SHP77 (cell line): ENCODE measurements at regions not wholly inside any gene's neighbourhood (a gene's known extent, or its start where the extent isn't known, plus 50 kb on each side); places are given as distances from the start of the nearest gene placed in this dataset.
A peak's percentile ranks its signal among the peaks of the same experiment; 100 is the strongest.

Experiments used
- DNase-seq, 2 experiments: peaks; one replicate each; lab custom pipeline; 2025; lab: John Stamatoyannopoulos, UW

DNA sequence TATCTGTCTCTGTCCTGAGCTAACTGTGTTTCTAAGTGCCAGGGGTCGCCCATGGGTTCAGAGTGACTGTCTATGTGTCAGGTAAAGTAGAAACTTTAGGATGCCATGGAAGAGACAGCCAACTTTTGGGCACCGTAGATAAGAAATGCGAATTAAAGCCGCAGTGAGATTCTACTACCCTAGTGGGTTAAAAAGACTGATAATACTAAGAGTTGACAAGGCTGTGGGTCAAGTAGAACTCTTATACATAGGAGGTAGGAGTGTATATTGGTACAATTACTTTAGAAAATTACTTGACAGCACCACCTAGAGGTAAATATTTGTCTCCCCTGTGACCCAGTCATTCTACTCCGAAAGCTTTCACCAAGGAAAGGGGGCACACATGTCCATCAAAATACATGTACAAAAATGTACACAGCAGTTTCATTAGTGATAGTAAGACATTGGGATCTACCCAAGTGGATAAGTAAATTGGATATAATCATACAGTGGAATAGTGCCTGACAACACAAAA is 371.3 kb downstream of the SLC4A3 start:
- no peak for DNase-seq

DNA sequence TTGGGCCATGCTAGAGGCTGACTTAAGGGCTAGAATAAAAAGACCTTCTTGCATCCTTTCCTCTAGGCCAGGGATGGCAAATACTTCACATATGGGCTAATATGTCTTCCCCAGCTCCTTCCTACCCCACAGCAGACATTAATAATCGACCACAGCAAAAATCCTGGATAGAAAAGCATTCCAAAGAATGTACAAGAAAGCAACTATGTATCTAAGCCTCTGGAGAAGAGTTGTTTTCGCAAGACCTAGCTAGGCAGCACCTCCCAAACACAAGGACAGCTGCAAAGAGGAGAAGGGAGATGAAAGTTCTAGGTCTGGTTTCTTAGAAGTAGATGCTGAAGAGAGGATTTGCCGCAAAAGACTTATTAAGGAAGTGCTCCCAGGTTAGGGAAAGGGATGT is 372.6 kb downstream of the SLC4A3 start:
- no peak for DNase-seq

DNA sequence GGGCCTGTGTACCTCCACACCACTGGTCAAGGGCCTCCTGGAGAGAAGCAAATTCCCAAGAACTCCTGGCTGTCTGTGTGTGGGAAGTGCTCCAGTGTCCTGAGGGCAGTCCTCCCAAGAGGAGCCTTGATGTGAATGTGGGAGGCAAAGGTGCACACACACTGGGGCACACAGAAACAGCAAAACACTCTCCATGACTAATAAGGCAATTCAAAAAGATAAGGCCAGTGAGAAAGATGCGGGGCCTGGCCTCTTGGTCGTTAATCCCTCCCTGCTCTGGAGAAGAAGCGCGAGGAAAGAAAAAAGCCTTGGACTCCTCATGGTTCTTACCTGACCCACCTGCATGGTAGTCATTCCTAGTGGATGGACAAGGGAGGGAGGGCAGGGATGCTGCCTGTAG is 373.2 kb downstream of the SLC4A3 start:
- no peak for DNase-seq

DNA sequence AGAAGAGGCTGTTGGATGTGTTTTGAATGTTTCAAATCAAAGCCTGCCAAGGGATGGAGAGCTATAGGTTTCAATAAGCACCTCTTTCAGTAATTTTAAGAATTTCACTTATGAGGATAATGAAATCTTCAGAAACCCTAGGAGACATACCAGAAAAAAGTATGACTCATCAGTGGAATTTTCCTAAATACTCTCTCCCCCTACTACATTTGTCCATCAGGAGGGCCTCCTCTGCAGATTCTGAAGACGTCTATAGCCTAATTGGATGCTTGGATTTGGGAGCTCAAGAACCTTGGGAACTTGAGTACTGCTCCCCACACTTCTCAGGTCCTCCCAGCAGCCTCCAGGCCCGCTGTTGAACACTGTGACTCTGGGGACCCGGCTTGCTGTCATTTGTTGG is 374.3 kb downstream of the SLC4A3 start:
- DNase-seq, result no peak

DNA sequence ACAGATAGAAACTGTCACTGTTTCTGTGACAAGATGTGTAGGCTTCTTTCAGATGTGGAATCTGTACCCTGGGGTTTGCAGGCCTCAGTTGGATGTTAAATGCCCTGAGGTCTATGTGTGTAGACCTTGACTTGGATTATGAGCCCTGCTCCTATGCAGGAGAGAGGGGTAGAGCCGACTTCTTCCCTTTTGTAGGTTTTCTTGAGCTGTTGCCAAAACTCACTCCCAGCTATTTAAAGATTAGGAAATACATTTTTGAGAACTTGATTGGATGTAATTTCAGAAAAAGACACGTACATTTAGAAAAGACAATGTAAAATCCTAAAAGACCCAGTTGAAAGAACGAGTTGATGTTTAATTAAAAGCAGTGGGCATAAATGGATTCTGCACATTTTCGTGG is 374.8 kb downstream of the SLC4A3 start:
- no peak for DNase-seq

DNA sequence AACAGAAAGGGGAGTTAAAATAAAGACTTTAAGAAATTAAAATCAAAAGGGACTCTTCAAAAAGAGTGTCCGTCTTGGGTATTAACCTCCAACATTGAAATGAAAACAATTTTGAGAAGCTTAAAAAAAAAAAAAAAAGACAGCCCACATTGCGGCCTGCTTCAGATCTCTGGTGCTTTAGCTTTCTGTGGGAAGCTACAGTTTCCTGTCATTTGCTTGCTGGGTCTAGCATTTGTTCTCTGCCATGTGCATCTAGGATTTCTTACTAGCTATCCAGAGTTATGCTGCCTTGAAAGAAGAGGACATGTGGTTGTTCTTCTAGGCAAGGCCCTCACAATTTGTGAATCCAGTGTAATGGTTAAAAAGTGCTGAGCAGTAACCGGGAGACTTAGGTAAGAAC is 375.3 kb downstream of the SLC4A3 start:
- DNase-seq, result no peak

DNA sequence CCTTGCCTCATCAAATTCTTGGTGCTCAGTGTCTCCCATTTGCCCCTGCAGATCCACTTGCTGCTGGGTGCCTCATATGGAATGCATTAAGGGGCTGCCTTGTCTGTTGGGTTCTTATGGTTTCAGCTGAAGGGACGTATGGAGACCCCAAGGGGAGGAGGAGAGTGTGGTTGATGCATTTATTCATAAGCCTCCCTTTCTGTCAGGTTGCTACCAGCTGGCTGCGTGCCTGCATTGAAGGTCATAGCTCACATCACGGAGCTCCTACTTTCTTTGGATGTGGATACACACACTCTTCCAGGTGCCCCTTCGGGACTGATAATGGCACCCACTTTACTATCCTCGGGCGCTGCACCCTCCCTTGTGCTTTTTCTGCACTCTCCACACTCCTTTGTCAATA is 377.9 kb downstream of the SLC4A3 start:
- no peak for DNase-seq

DNA sequence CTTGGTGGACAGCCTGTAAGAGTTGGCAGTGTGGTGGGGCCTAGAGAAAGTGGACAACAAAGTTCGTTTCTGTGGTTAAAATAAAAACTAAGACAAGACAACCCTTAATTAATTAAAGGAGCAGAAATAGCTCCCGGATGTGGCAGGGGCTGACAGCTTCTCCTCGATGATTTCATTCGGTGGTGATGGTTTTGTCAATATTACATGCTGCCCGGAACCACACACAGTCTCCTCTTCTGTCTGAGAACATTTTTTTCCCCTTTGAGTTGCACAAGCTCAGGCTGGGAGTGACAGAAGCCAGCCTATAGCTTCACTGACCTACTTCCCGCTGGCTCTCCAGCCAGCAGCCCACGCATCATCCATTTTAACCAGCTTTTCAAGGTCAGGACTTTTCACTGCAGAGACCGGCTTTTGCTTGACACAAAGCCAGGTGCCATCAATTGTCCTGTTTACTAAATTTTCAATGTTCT is 378.8 kb downstream of the SLC4A3 start:
- DNase-seq, result peak in 1 of 2 experiments; percentile 38

DNA sequence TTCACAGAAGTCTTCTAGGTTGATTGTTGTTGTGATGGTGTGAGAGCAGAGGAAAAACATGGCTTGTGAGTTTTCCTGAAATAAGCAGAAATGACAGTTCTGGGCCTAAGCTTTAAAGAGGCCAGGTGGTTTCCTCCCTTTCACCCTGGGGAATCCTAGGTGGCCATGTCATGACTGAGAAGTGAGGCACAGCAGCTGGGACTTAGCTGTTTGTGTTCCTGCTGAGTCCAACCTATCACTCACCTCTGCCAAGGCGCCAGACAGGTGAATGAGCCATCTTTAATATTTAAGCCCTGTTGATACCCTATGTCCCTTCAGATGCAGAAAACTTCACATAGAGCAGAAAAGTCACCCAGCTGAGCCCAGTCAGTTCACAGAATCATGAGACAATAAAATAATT is 384.4 kb downstream of the SLC4A3 start:
- DNase-seq, result no peak

DNA sequence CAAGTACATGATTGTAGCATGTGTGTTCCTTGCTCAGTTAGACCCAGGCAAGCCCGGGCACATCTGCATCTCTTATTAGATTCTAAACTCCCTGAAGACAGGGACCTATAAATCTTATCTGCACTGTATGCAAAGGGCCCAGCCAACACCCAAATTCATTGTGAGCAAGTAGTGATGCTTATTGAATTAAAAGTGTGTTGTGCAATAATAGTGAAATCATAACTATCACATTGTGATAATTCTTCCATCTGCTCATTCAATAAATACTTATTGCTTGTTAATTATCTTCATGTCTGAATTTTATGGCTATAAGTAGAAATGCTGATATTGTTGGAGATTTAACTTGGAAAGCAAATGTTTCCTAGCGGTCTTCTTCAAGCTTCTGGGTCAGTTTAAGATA is 387.5 kb downstream of the SLC4A3 start:
- DNase-seq, result no peak

DNA sequence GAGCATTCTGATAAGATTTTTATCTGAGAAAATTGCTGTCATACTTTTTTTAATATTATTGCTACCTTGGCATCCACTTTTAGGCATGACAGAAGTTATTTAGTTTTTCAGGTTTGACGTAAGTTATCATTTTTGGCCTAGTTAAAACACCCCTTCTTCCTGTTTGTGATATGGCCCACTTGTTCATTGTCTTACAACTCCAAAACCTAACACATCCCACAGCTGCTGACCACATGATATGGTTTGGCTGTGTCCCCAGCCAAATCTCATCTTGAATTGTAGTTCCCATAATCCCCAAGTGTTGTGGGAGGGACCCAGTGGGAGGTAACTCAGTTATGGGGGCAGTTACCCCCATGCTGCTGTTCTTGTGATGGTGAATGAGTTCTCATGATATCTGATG is 388.1 kb downstream of the SLC4A3 start:
- DNase-seq, result no peak

DNA sequence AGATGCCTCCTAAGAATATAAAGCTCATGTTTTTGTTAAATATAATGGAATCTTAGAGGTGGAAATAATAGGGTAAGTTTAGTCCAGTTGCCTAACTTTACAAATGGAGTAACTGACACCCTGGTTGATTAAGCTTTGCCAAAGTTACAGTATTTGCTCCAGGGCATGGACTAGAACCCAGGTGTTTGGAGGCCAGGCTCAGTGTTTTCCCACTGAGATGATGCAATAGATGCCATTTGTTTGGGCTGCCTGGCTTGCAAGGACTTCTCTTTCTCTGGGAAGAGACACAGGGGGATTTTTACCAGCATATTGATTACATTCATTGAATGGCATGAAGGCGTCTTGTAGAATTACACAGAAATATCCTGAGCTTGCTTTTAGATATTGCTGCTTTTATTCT is 397.8 kb downstream of the SLC4A3 start:
- DNase-seq, result no peak

DNA sequence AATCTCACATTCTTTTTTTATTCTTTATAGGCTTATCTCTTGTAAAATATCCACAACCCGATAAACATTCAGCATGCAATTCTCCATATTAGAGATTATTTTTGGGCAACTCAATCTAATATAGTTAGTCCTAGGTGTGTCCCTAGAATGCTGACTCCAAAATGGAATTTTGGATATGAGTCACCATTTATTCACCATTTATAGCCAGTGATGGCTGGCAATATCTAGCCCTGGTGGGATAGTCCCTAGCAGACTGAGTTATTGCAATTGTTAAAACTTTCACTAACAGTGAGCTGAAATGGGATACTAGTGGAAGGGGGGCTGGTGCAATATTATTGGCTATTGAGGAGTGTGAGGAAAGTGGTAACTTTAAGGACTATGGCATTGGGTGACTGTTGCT is 401.6 kb downstream of the SLC4A3 start:
- DNase-seq, result no peak

DNA sequence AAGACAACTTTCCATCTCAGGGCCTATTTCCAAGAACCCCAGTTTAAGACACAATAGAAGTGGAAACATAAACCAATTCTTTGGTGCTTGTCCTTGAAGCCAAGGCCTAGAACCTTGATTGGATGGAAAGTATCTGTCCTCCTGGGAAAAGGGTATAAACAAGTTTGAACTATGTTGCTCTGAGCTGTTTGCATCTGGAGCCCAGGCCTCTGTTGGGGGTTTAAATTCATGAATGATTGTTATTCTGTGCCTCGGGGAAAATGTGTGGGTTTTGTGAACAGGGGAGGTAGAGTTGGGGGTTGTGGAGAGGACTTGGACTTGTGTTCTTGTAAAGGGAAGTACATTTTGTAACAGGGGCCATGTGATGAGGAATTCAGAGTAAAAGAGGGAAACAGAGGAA is 406.1 kb downstream of the SLC4A3 start:
- DNase-seq, result no peak

DNA sequence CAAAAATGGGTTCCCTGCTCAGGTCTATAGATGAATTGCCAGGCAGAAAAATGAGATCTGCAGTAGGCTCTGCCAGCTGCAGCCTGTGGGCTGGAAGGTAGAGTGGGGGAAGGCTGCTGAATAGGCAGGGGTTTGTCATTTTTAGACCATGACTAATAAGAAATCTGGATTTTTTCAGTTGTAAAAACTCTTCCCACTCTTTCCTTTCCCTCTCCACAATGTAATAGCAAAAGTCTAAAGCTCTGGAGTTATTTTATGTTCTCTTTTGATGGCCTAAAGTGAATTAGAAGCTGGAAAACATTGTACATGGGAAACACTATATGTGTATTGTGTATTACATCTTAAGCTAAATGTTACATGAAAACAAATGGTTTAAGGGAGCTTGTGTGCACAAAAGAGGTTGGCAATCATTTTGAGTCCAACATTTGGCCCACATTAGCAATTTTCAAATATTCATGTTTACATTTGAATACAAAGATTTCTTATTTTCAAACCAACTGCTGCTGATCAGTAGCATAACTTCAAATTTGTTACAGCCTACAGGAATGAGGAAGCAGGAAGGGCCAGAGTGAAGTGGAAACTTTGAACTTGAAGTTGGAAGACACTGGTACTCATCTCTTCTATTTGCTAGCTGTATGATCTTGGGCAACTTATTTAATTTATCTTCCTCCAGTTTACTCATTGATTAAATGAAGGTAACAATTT is 407.1 kb downstream of the SLC4A3 start:
- DNase-seq, result no peak

DNA sequence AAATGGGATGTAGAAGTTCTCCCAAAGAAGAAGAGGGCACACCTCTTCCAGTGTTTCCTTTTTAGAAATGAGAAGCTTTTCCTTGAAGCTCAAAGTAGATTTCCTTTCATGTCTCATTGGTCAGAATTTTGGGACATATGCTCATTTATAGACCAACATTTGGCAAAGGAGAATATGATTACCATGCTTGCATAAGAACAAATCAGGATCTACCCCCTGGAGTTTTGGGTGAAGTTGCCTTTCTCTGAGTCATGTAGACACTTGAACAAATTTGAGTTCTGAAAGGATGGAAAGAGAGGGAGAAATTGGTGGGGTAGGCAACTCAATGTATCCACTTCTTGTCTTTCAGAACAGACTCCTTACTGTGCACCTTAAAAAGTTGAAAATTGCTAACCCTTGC is 409.0 kb downstream of the SLC4A3 start:
- no peak for DNase-seq

DNA sequence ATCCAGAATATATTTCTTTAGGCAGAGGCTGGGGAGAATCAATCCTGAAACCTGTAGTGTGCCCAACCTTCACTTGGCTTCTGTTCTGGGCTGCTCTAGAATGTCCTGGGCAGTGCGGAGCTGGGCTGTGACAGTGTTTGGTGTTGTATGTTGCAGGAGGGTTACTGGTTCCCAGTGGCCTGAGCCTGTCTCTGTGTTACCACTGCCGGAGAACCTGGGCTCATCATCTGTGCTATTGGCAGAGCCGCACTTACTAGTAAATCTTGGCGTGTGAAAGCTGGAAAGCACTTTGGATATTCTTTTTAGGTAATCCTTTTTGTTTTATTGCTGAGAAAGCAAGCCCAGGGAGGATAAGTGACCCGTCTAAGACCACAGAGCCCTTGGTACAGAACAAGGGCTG is 412.9 kb downstream of the SLC4A3 start:
- DNase-seq, result no peak

DNA sequence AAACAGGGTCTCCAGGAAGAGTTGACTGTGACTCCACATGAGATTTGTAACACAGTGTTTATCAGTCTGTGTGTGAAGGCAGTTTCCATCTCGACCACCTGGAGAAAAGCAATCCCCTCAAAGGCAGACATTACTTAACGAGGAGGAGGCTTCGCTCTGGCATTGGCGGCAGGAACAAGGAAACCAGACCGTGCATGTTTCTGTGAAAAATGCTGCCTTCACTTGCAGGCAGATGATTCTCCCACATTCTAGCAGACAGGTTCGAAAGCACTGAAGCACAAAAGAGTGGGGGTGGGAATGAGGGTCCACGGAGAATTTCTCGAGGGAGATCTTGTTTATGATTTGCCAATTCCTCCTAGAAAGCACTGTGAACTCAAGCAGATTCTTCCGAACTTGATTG is 414.0 kb downstream of the SLC4A3 start:
- no peak for DNase-seq

DNA sequence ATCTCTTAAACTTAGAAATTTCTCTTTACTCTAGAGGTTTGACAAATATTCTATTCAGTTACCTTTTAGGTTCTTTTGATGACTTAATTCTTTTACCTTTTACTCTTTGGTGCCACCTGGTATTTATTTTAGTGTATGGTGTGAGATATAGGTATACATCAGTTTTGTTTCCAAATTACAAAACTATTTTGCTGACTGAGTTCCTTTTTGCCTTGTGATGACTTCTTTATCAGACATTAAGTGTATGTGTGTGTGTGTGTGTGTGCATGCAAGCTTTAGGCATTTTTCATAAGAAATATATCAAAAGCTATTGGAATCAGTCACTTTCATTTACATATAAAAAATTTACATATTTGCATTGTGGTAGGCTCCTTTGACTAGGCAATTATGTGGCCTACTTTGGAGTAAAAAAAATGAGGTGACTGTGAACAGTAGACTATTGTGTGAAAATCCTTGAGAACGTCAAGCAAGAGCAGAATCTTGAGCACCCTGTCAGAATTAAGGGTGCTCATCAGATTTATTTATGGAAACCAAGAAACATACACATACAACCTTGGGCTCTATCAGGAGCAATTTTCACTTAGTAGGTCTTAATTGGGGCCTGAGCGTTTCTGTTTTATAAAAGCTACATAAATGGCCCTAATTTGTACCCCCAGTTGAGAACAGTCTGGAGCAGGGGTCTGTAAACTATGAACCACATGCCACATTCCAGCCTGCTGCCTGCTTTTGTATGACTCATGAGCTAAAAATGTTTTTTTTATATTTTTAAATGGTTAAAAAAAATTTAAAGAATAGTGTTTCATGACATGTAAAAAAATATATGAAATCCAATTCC is 415.9 kb downstream of the SLC4A3 start:
- no peak for DNase-seq

DNA sequence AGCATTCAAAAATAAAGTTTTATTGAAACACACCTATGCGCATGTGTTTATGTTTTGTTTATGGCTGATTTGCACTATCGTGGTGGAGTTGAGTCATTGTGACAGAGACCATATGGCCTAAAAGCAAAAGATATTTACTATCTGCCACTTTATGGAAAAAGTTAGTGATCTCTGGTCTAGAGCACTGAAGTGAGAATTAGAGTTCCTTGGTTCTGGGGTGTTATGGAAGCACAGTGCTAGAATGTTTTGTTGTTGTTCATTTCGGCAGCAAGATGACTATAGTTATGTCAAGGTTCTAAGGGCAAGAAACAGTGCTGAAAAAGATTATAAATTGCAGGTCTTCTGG is 416.5 kb downstream of the SLC4A3 start:
- DNase-seq, result no peak

DNA sequence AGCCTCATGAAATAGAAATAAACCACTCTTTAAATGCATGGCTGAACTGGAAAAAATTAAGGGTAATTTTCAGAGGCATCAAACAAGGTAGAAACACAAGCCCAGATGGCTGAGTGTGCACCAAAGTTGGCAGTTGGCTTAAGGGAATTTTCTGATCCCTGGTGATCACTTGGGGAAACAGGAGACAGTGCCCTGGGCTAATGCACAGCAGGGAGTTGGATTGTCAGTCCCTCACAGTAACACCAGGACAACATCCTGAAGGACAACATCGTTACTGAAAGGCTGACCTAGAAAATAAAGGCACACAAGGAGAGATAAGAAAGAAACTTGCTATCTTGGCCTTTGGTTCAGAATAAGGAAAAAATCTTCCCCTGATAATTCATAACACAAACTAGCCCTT is 417.0 kb downstream of the SLC4A3 start:
- DNase-seq, result no peak

DNA sequence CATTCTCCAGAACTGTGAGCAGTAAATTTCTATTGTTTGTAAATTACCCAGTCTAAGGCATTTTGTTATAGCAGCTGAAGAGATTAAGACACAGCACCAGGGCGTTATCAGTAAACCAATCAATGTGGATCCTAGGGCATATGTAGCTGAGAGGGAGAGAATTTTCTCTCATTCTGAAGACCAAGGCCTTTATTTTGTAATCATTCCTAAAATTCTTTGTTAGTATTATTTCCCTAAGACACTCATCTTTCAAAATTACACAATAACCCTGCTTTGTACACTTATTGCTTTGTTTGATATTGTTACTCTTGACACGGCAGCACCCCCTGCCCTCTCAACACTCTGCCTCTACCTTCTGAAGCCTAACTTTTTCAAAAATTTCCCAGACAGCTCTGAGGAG is 419.1 kb downstream of the SLC4A3 start:
- DNase-seq, result no peak

DNA sequence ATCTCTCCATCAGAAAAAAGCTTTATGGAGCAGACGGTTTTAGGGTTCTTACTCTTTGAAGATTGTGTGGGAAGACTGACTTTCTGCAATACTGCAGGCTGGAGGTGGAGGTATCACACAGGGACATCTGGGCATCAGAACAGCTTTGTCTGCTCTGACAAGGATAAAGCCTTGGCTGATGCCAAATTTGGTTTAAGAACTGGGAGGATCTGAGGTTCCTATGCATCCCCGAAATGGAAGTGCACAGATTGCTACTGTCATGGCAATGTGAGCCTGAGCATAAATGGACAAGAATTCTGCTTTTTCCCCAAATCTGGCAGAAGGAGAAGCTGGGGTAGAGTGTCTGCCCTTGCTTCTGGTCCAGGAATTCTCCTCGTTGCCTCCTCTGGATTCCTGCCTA is 424.3 kb downstream of the SLC4A3 start:
- DNase-seq, result no peak

DNA sequence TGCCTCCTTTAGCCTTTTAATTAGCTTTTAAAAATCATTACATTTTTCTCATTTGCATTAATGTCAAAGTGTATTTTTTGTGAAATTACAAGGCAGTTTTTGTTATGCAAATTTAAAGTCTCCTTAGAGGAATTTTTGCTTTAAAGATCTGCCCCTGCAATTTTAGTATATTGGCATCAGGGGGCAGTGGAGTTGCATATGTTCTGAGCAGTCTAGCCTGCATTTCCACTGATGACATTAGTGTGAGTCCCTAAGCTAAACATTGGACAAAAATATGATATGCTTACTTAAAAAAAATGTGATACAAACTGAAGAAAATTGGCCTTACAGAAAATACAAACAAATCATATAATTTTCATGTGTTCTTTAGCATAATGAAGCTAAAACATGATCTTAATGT is 426.5 kb downstream of the SLC4A3 start:
- no peak for DNase-seq
